Endothelial cell of umbilical vein (primary cell): ENCODE measurements at regions not wholly inside any gene's neighbourhood (a gene's known extent, or its start where the extent isn't known, plus 50 kb on each side); places are given as distances from the start of the nearest gene placed in this dataset.
A peak's percentile ranks its signal among the peaks of the same experiment; 100 is the strongest.

ENCODE experiments used
- BruUV-seq: library from RNA; stranded (reverse); fragments of 400-500 nt; replicated peaks from 2 replicates; lab custom pipeline; 2021; lab: Mats Ljungman, UMichigan
- CTCF ChIA-PET: fragments of 300-600, 350-600 bp; sonication (Branson Sonifier 250); formaldehyde crosslinking; loops from one replicate; lab custom pipeline; 2021; ENCODE audit warnings: antibody characterized with exemption, inconsistent platforms; lab: Charles Lee
- POLR2A ChIA-PET: fragments of 300-600, 350-600 bp; sonication (Branson Sonifier 250); formaldehyde crosslinking; loops from one replicate; lab custom pipeline; 2021; ENCODE audit warnings: antibody characterized with exemption, inconsistent platforms; lab: Charles Lee
- DNase-seq: peaks from one replicate; pipeline ENCODE4 v3.0.0-alpha.2; 2011; ENCODE audit warnings: low read depth, low spot score
- FAIRE-seq: peaks from 2 replicates; lab custom pipeline; 2011; peaks lifted over from hg19 to GRCh38; lab: Jason Lieb, UNC
- H2AFZ ChIP-seq: 2 replicates; pipeline ENCODE4 v1.6.0; 2012; ENCODE audit warnings: low read depth, low read length, control low read depth, inconsistent platforms
- H3K27ac ChIP-seq: 2 replicates; pipeline ENCODE4 v1.5.1; 2011; ENCODE audit warnings: low read depth, mild to moderate bottlenecking, control low read depth, low read length, moderate library complexity; ENCODE audit not compliant: insufficient read depth
- H3K27me3 ChIP-seq, 2 experiments: 2 replicates each; pipeline versions ENCODE4 v1.6.0 to v1.6.1; 2011; ENCODE audit warnings: low read length in 2 of 2, mixed read lengths in 1 of 2; ENCODE audit not compliant: control insufficient read depth in 2 of 2, insufficient read depth in 2 of 2
- H3K36me3 ChIP-seq, 2 experiments: 2 replicates in 1 of 2; 3 replicates in 1 of 2; pipeline ENCODE4 v1.5.1; 2011; ENCODE audit warnings: low read length in 2 of 2, mild to moderate bottlenecking in 1 of 2, moderate library complexity in 1 of 2; ENCODE audit not compliant: control insufficient read depth in 2 of 2, insufficient read depth in 2 of 2; ENCODE audit errors: extremely low read depth in 1 of 2
- H3K4me1 ChIP-seq: 3 replicates; pipeline ENCODE4 v1.5.1; 2011; ENCODE audit warnings: mild to moderate bottlenecking, low read length; ENCODE audit not compliant: control insufficient read depth, insufficient read depth; ENCODE audit errors: extremely low read depth
- H3K4me2 ChIP-seq: 2 replicates; pipeline ENCODE4 v1.6.1; 2011; ENCODE audit warnings: low read length, control low read depth, mixed read lengths; ENCODE audit not compliant: insufficient read depth
- H3K4me3 ChIP-seq, 3 experiments: fragments of 200-600 bp in 1 of 3; sonication (generic), shearing (Covaris generic) in 1 of 3; replicated peaks in 1 of 3; 2 replicates each; pipeline ENCODE4 v1.5.1; 2011 to 2016; ENCODE audit warnings: control low read depth in 3 of 3, low read length in 3 of 3, mild to moderate bottlenecking in 2 of 3, inconsistent platforms in 1 of 3, low read depth in 1 of 3, moderate library complexity in 1 of 3; ENCODE audit not compliant: insufficient read depth in 1 of 3
- H3K79me2 ChIP-seq: 2 replicates; pipeline ENCODE4 v1.6.0; 2012; ENCODE audit warnings: low read length, inconsistent platforms; ENCODE audit not compliant: control insufficient read depth, insufficient read depth
- H3K9ac ChIP-seq: replicated peaks from 2 replicates; pipeline ENCODE3; 2011; ENCODE audit warnings: low read length, control low read depth; ENCODE audit not compliant: insufficient read depth; ENCODE audit errors: extremely low read depth
- H3K9me1 ChIP-seq: replicated peaks from 3 replicates; pipeline ENCODE4 v1.6.0; 2011; ENCODE audit warnings: mild to moderate bottlenecking, low read length; ENCODE audit not compliant: control insufficient read depth, insufficient read depth; ENCODE audit errors: extremely low read depth
- H3K9me3 ChIP-seq: replicated peaks from 2 replicates; pipeline ENCODE4 v1.5.1; 2012; ENCODE audit warnings: low read length, inconsistent platforms; ENCODE audit not compliant: control insufficient read depth, insufficient read depth
- H4K20me1 ChIP-seq: replicated peaks from 2 replicates; pipeline ENCODE3; 2011; ENCODE audit warnings: mild to moderate bottlenecking, low read length; ENCODE audit not compliant: control insufficient read depth, insufficient read depth; ENCODE audit errors: extremely low read depth
- EZH2 ChIP-seq: IDR thresholded peaks from 2 replicates; pipeline ENCODE4 v1.6.1; 2012; ENCODE audit warnings: borderline replicate concordance, low read depth, mild to moderate bottlenecking, moderate library complexity, low read length, inconsistent platforms; ENCODE audit not compliant: severe bottlenecking
- FOS ChIP-seq: IDR thresholded peaks from 2 replicates; pipeline ENCODE4 v1.6.1; 2011; ENCODE audit warnings: mild to moderate bottlenecking, low read length, moderate library complexity, borderline replicate concordance; ENCODE audit not compliant: insufficient read depth
- GATA2 ChIP-seq: IDR thresholded peaks from 2 replicates; pipeline ENCODE4 v1.7.0; 2011; ENCODE audit warnings: low read depth, mild to moderate bottlenecking, moderate library complexity, mixed read lengths, low read length; ENCODE audit not compliant: insufficient read length, insufficient read depth
- POLR2AphosphoS5 ChIP-seq: IDR thresholded peaks from 2 replicates; pipeline ENCODE4 v1.6.1; 2012; ENCODE audit warnings: low read depth, mild to moderate bottlenecking, control low read depth, low read length, moderate library complexity; ENCODE audit not compliant: insufficient read depth
- dilution Hi-C: fragments of 300-500 bp; cut with MboI; formaldehyde crosslinking; loops from one replicate; pipeline ENCODE4 v1.15.0; 2019; ENCODE audit warnings: low sequenced_read_pairs; ENCODE audit not compliant: extremely low pct_ligation_motif_present
- intact Hi-C: fragments of 100-400 bp; cut with micrococcal nuclease; formaldehyde crosslinking; loops from one replicate; pipeline ENCODE4 v1.10.0; 2022
- TF ChIP-seq, protein P1 (sequence below): IDR thresholded peaks from 2 replicates; pipeline ENCODE4 v1.6.1; 2011; ENCODE audit not compliant: insufficient read depth, insufficient read length
- TF ChIP-seq, protein P2 (sequence below), 2 donors: IDR thresholded peaks; 1 replicate in 1 of 2; 2 replicates in 1 of 2; pipeline ENCODE4 v1.5.1; 2011; ENCODE audit warnings: low read length in 2 of 2, mild to moderate bottlenecking in 2 of 2, moderate library complexity in 2 of 2, control low read depth in 1 of 2, inconsistent platforms in 1 of 2, low read depth in 1 of 2; ENCODE audit not compliant: insufficient read depth in 1 of 2; ENCODE audit errors: extremely low read depth in 1 of 2

DNA sequence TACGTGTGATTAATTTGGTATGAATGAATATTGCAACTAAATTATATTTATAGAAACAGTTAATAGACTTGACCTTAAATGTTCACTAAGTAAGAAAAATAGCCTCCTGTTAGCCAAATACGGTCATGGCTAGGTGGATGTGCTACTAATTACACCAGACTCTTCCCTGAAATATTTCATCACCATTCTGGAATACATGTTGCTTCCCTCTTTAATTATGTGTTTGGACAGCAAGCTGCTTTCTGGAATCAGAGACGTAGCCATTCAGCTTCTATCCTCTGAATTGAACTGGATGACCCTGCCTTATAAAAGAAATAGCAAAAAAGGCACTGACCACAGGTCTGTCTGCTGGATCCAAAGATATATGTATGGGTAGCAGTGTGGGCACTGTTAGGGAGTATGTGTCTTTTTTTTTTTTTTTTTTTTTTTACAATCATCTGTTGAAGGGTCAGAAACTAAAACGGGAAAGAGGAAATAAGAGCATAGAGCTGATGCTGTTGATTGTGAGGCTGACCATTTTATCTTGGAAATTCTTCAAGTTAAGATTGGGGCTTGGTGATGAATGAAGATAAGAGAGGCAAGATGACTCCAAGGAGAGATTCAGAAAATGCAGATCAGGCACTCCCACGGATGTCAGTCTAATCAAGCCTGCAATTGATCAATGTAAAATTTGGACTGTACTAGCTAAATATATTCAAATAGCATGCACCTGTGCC is 283.2 kb upstream of the HSF2 start:
- no peaks in the 10 kb centered on the region for H3K9me1 ChIP-seq
- no peak overlapping the region for H3K4me2 ChIP-seq
- dilution Hi-C loops: no loop called here
- intact Hi-C loops: no loop called here
- H3K36me3 ChIP-seq: no peaks in the 10 kb centered on the region
- no peak overlapping the region for H3K27ac ChIP-seq
- H3K4me1 ChIP-seq: no peaks in the 10 kb centered on the region
- no peaks in the 10 kb centered on the region for H3K79me2 ChIP-seq
- BruUV-seq: no TSS peak
- no peak overlapping the region for H3K9ac ChIP-seq
- no peaks in the 10 kb centered on the region for H3K27me3 ChIP-seq
- ChIA-PET POLR2A (no interaction called here), CTCF (no interaction called here)
- no peaks in the 10 kb centered on the region for H3K9me3 ChIP-seq
- no peak overlapping the region for H3K4me3 ChIP-seq
- no peaks in the 10 kb centered on the region for H4K20me1 ChIP-seq
- TF ChIP-seq GATA2 (no peak), FOS (no peak)
- no peak for DNase-seq
- H2AFZ ChIP-seq: no peak overlapping the region
- no peak for FAIRE-seq

DNA sequence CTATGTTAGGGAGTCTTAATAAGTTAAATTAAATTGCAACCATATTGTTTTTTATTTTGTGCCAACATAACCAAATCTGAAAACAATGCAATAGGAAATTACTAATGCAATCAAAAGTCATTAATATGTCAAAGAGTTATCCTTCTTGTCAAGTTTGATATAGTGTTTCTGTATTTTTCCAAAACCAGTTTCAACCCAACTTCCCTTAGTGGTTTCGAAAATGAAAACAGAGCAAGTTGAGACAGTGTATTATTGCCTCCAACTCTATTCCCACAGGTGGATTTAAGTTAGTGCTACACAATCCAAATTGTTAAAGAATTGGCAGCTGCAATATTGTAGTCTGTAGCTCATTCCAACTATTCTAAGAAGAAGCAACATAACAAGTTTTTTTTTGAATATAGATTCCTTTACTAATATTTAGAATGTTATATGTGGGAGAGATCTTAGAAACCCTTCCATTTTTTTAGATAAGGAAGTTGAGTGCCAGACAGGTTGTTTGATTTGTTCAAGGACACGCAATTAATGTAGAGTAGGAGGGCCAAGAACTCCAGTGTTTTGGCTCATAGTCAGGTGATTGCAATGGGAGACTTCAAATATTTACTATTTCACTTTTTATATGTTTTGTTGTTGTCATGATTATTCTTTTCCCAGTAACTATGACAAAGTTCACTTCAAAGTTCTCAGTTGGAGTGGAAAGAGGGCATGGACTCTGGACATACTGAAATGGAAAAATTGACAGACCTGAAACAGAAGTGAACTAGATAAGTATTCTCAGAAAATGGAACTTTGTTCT is 282.4 kb upstream of the HSF2 start:
- BruUV-seq: no TSS peak
- H3K9me1 ChIP-seq: no peaks in the 10 kb centered on the region
- H3K27ac ChIP-seq: no peak overlapping the region
- H3K79me2 ChIP-seq: no peaks in the 10 kb centered on the region
- POLR2A ChIA-PET: no interaction called here
- TF ChIP-seq, protein P1, sequence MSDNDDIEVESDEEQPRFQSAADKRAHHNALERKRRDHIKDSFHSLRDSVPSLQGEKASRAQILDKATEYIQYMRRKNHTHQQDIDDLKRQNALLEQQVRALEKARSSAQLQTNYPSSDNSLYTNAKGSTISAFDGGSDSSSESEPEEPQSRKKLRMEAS: no peak
- TF ChIP-seq EZH2 (no peak), POLR2AphosphoS5 (no peak), FOS (no peak), GATA2 (no peak)
- TF ChIP-seq, protein P2, sequence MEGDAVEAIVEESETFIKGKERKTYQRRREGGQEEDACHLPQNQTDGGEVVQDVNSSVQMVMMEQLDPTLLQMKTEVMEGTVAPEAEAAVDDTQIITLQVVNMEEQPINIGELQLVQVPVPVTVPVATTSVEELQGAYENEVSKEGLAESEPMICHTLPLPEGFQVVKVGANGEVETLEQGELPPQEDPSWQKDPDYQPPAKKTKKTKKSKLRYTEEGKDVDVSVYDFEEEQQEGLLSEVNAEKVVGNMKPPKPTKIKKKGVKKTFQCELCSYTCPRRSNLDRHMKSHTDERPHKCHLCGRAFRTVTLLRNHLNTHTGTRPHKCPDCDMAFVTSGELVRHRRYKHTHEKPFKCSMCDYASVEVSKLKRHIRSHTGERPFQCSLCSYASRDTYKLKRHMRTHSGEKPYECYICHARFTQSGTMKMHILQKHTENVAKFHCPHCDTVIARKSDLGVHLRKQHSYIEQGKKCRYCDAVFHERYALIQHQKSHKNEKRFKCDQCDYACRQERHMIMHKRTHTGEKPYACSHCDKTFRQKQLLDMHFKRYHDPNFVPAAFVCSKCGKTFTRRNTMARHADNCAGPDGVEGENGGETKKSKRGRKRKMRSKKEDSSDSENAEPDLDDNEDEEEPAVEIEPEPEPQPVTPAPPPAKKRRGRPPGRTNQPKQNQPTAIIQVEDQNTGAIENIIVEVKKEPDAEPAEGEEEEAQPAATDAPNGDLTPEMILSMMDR (IDR thresholded peaks at IDR 0.05; ENCODE audit: extremely low read depth in 1 of 2, insufficient read depth in 1 of 2, low read depth in 1 of 2, low read length in 2 of 2): no peak
- no peak overlapping the region for H3K4me2 ChIP-seq
- no peaks in the 10 kb centered on the region for H3K4me1 ChIP-seq
- H2AFZ ChIP-seq: no peak overlapping the region
- intact Hi-C loops: no loop called here
- FAIRE-seq (no peak), DNase-seq (peak; percentile 2)
- no peaks in the 10 kb centered on the region for H3K36me3 ChIP-seq
- H3K4me3 ChIP-seq: no peak overlapping the region
- CTCF ChIA-PET: no interaction called here
- H4K20me1 ChIP-seq: no peaks in the 10 kb centered on the region
- dilution Hi-C loops: no loop called here
- no peaks in the 10 kb centered on the region for H3K9me3 ChIP-seq
- H3K9ac ChIP-seq: no peak overlapping the region
- no peaks in the 10 kb centered on the region for H3K27me3 ChIP-seq
